ENCODE measurements at regions not wholly inside any gene's neighbourhood (a gene's known extent, or its start where the extent isn't known, plus 50 kb on each side); places are given as distances from the start of the nearest gene placed in this dataset.

DNA sequence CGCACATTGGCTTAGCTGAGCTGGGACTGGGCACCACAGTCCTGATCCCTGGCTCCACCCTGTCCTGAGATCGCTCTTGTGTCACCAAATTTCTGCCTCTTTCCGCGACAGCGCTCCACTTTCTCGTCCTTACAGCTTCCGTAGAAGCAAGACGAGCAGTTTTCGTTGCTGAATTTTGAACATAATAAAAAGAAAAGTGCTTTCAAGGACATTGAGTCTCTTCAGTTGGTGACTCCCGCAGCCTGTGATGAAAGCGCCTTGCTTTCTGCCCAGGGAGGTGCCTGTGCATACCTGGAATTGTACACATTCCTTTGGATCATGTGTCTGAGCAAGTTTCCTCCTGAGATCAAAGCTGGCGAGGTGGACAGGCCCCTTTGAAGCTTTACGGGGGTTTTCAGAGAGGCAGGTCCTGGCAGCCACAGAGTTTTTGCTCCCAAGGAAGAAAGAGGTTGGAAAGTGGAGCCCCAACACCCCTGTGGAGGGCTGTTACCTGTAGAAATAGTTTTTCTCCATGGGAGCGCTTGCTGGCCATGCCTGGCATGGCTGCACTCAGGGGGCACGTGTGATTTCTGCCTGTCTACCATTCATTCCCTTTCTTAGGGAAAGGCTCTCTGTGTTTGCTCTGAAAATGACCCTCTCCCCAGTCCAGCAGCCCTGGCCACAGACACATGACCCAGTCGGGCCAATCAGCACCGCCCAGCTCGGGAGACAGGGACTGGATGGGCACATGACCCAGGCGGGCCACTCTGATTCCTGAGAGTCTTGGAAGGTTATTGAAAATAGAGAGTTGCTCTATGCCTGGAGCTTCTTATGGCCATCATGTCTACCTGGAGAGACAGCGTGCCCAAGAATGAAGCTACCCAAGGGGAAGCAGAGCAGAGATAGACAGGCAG, 115.6 kb upstream of the OTOS start:
- no peak for DNase-seq
- peaks cover 0 to 12% (median 0%) of the 10 kb centered on the region in 4 donors for H3K4me1 ChIP-seq

GRCh38 chr2:240256704-240257637, 116.5 kb upstream of the OTOS start:
- Histone ChIP-seq H3K27me3 (no peaks in the 10 kb centered on the region), H3K27ac (no peak overlapping the region), H3K36me3 (no peaks in the 10 kb centered on the region), H3K4me3 (no peak overlapping the region), H3K4me1 (peaks cover 0 to 2% (median 0%) of the 10 kb centered on the region in 4 donors), H3K9me3 (peaks cover 0 to 5% (median 0%) of the 10 kb centered on the region in 4 donors)
- no peak for DNase-seq
- TF ChIP-seq POLR2A (IDR thresholded peaks at IDR 0.05): no peak
- TF ChIP-seq CTCF (IDR thresholded peaks at IDR 0.05): no peak

More for the DNA sequence above, 115.6 kb upstream of the OTOS start:
- Histone ChIP-seq H3K9me3 (no peaks in the 10 kb centered on the region), H3K4me3 (no peak overlapping the region), H3K36me3 (no peaks in the 10 kb centered on the region), H3K27ac (no peak overlapping the region), H3K27me3 (no peaks in the 10 kb centered on the region)
- no peak for TF ChIP-seq POLR2A (IDR thresholded peaks at IDR 0.05)
- no peak for TF ChIP-seq CTCF (IDR thresholded peaks at IDR 0.05)

- no peak overlapping the region for H3K27ac ChIP-seq
- no peak for TF ChIP-seq POLR2A (IDR thresholded peaks at IDR 0.05)
- no peak for TF ChIP-seq CTCF (IDR thresholded peaks at IDR 0.05)
- no peak overlapping the region for H3K4me3 ChIP-seq
- no peaks in the 10 kb centered on the region for H3K4me1 ChIP-seq
- H3K36me3 ChIP-seq: no peaks in the 10 kb centered on the region
- H3K27me3 ChIP-seq: no peaks in the 10 kb centered on the region
- H3K9me3 ChIP-seq: peaks cover 0 to 13% (median 0%) of the 10 kb centered on the region in 4 donors
- DNase-seq: no peak
These were observed 117.6 kb upstream of the OTOS start for GRCh38 chr2:240257940-240258580.

- peak overlapping the region in 1 of 4 donors; percentile 38 for H3K27ac ChIP-seq
- TF ChIP-seq CTCF (IDR thresholded peaks at IDR 0.05) (no peak), POLR2A (IDR thresholded peaks at IDR 0.05) (no peak)
- no peaks in the 10 kb centered on the region for H3K4me1 ChIP-seq
- DNase-seq: no peak
- no peaks in the 10 kb centered on the region for H3K27me3 ChIP-seq
- no peak overlapping the region for H3K4me3 ChIP-seq
- no peaks in the 10 kb centered on the region for H3K36me3 ChIP-seq
- peaks cover 0 to 14% (median 0%) of the 10 kb centered on the region in 4 donors for H3K9me3 ChIP-seq
These were observed 118.2 kb upstream of the OTOS start for GRCh38 chr2:240258685-240259084.

DNA sequence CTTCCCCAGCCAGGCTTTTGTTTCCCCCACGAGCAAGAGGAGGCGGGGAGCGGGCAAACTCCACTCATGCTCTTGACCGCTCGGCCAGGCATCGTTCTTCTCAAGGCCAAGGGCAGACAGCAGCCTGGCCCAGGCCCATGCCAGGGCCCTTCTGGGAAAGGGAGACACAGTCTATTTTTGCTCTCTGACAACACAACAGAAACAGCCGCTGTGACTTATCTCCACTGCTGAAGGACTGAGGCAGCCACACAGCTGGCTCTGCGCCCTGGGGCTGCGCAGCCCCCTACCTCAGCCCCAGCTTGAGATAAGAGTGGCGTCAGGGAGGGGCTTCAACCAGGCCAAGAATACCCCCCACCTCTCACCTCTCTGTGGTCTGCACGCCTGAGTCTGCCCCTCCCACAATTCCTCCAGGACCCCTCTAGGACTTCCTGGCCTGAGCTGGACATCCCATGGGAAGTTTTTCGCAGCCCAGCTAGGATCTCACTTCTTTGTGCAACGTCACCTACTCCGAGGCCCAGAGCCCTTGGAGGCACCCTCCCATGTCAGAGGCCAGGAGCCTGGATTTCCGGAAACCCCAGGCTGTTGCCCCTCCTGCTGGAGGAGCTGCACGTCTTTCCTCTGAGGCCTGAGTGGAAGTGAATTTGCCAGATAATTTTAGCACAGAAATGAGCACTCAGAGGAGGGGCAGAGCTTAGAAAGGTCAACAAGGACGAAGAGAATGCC, 118.9 kb upstream of the OTOS start:
- Histone ChIP-seq H3K36me3 (no peaks in the 10 kb centered on the region), H3K9me3 (peaks cover 0 to 14% (median 0%) of the 10 kb centered on the region in 4 donors), H3K4me1 (no peaks in the 10 kb centered on the region), H3K27me3 (no peaks in the 10 kb centered on the region), H3K27ac (peak overlapping the region in 1 of 4 donors; percentile 38), H3K4me3 (no peak overlapping the region)
- TF ChIP-seq POLR2A (IDR thresholded peaks at IDR 0.05) (no peak), CTCF (IDR thresholded peaks at IDR 0.05) (no peak)
- no peak for DNase-seq
